H1 (cell line): ENCODE measurements at regions not wholly inside any gene's neighbourhood (a gene's known extent, or its start where the extent isn't known, plus 50 kb on each side); places are given as distances from the start of the nearest gene placed in this dataset.

ENCODE experiments used
- CTCF ChIA-PET: fragments of 300-600 bp; sonication (Branson Sonifier 250); formaldehyde crosslinking; loops from one replicate; lab custom pipeline; 2021; ENCODE audit not compliant: partially characterized antibody; lab: Charles Lee
- POLR2A ChIA-PET: fragments of 300-600 bp; sonication (Branson Sonifier 250); formaldehyde crosslinking; loops from one replicate; lab custom pipeline; 2021; ENCODE audit warnings: inconsistent platforms; ENCODE audit not compliant: partially characterized antibody; lab: Charles Lee
- DNase-seq, 2 experiments: peaks; one replicate each; pipeline versions ENCODE4 v3.0.0 to v3.0.0-alpha.2; 2010 to 2022; ENCODE audit warnings: low spot score in 2 of 2, low read depth in 1 of 2, mixed read lengths in 1 of 2
- FAIRE-seq: peaks from 2 replicates; lab custom pipeline; 2011; peaks lifted over from hg19 to GRCh38; lab: Jason Lieb, UNC
- H2AFZ ChIP-seq: 2 replicates; pipeline ENCODE4 v1.8.1; 2012; ENCODE audit warnings: low read length, inconsistent platforms
- H2AK5ac ChIP-seq: 2 replicates; pipeline ENCODE4 v1.6.1; 2013; ENCODE audit warnings: low read depth, low read length
- H2BK120ac ChIP-seq: replicated peaks from 2 replicates; pipeline ENCODE3; 2013; ENCODE audit warnings: low read depth, low read length, inconsistent platforms
- H2BK12ac ChIP-seq: 2 replicates; pipeline ENCODE4 v1.6.1; 2013; ENCODE audit warnings: low read depth, low read length
- H2BK15ac ChIP-seq: 2 replicates; pipeline ENCODE4 v1.6.1; 2013; ENCODE audit warnings: low read length
- H2BK20ac ChIP-seq: 2 replicates; pipeline ENCODE4 v1.6.1; 2013; ENCODE audit warnings: low read length
- H2BK5ac ChIP-seq: 2 replicates; pipeline ENCODE4 v1.6.1; 2013; ENCODE audit warnings: low read depth, low read length
- H3K14ac ChIP-seq: 2 replicates; pipeline ENCODE4 v1.6.1; 2013; ENCODE audit warnings: inconsistent platforms; ENCODE audit not compliant: insufficient read length
- H3K18ac ChIP-seq: 2 replicates; pipeline ENCODE4 v1.6.1; 2013; ENCODE audit warnings: low read length; ENCODE audit errors: extremely low read depth
- H3K23ac ChIP-seq: 2 replicates; pipeline ENCODE4 v1.6.1; 2013; ENCODE audit warnings: inconsistent platforms; ENCODE audit not compliant: insufficient read length
- H3K23me2 ChIP-seq: 2 replicates; pipeline ENCODE4 v1.6.1; 2013; ENCODE audit warnings: low read depth, low read length
- H3K27ac ChIP-seq: 2 replicates; pipeline ENCODE4 v1.6.1; 2011; ENCODE audit warnings: low read depth, low read length, inconsistent platforms
- H3K27me3 ChIP-seq, 4 experiments: replicated peaks in 1 of 4; 1 replicate in 1 of 4; 2 replicates in 3 of 4; pipeline versions ENCODE4 v1.6.1 to v1.8.1; 2011 to 2013; ENCODE audit warnings: low read length in 3 of 4, mild to moderate bottlenecking in 3 of 4, inconsistent platforms in 2 of 4, mixed read lengths in 2 of 4, moderate library complexity in 1 of 4; ENCODE audit not compliant: control insufficient read depth in 3 of 4, insufficient read depth in 3 of 4; ENCODE audit errors: extremely low read depth in 1 of 4
- H3K36me3 ChIP-seq, 4 experiments: 2 replicates each; pipeline versions ENCODE4 v1.6.1 to v1.8.1; 2011 to 2013; ENCODE audit warnings: mild to moderate bottlenecking in 4 of 4, low read length in 3 of 4, moderate library complexity in 2 of 4, control low read depth in 1 of 4, inconsistent platforms in 1 of 4; ENCODE audit not compliant: insufficient read depth in 4 of 4, control insufficient read depth in 2 of 4
- H3K4ac ChIP-seq: replicated peaks from 2 replicates; pipeline ENCODE3; 2013; ENCODE audit warnings: low read length, low read depth, mixed read lengths, inconsistent platforms; ENCODE audit not compliant: insufficient read length
- H3K4me1 ChIP-seq, 4 experiments: replicated peaks in 1 of 4; 1 replicate in 1 of 4; 2 replicates in 3 of 4; pipeline versions ENCODE4 v1.6.1 to v1.8.1; 2011 to 2013; ENCODE audit warnings: low read length in 3 of 4, inconsistent platforms in 2 of 4, mixed read lengths in 1 of 4; ENCODE audit not compliant: insufficient read depth in 4 of 4, control insufficient read depth in 3 of 4
- H3K4me2 ChIP-seq, 2 experiments: 2 replicates each; pipeline versions ENCODE4 v1.6.1 to v1.8.1; 2011 to 2013; ENCODE audit warnings: low read depth in 2 of 2, low read length in 2 of 2, control low read depth in 1 of 2, inconsistent platforms in 1 of 2, mild to moderate bottlenecking in 1 of 2; ENCODE audit not compliant: insufficient read depth in 1 of 2
- H3K4me3 ChIP-seq, 4 experiments: fragments of 200-600, 300-600 bp in 1 of 4; sonication (generic), shearing (Covaris generic), sonication (Bioruptor Twin) in 1 of 4; 2 replicates each; pipeline versions ENCODE4 v1.5.1 to v1.8.1; 2011 to 2016; ENCODE audit warnings: low read length in 4 of 4, low read depth in 3 of 4, control low read depth in 2 of 4, inconsistent platforms in 2 of 4, mild to moderate bottlenecking in 2 of 4, mixed read lengths in 1 of 4, moderate library complexity in 1 of 4; ENCODE audit not compliant: insufficient read depth in 2 of 4; ENCODE audit errors: extremely low read depth in 1 of 4
- H3K56ac ChIP-seq: replicated peaks from 2 replicates; pipeline ENCODE3; 2013; ENCODE audit warnings: low read depth, mild to moderate bottlenecking, mixed read lengths, low read length, inconsistent platforms; ENCODE audit not compliant: insufficient read length
- H3K79me1 ChIP-seq: 2 replicates; pipeline ENCODE4 v1.6.1; 2013; ENCODE audit warnings: low read depth, low read length, control low read depth
- H3K79me2 ChIP-seq, 2 experiments: 2 replicates each; pipeline versions ENCODE4 v1.6.1 to v1.8.1; 2012 to 2013; ENCODE audit warnings: low read length in 2 of 2, mild to moderate bottlenecking in 2 of 2, inconsistent platforms in 1 of 2; ENCODE audit not compliant: insufficient read depth in 2 of 2, control insufficient read depth in 1 of 2
- H3K9ac ChIP-seq, 4 experiments: replicated peaks in 1 of 4; 1 replicate in 1 of 4; 2 replicates in 3 of 4; pipeline versions ENCODE4 v1.6.1 to v1.8.1; 2011 to 2013; ENCODE audit warnings: low read depth in 3 of 4, low read length in 3 of 4, control low read depth in 2 of 4, mild to moderate bottlenecking in 2 of 4, moderate library complexity in 2 of 4, inconsistent platforms in 1 of 4; ENCODE audit errors: extremely low read depth in 1 of 4
- H3K9me3 ChIP-seq, 2 experiments: 2 replicates each; pipeline versions ENCODE4 v1.6.1 to v1.8.1; 2012 to 2013; ENCODE audit warnings: mild to moderate bottlenecking in 2 of 2, moderate library complexity in 2 of 2, control low read depth in 1 of 2, inconsistent platforms in 1 of 2, low read depth in 1 of 2, low read length in 1 of 2, mixed read lengths in 1 of 2; ENCODE audit not compliant: insufficient read depth in 2 of 2
- H4K20me1 ChIP-seq, 2 experiments: replicated peaks in 1 of 2; 2 replicates each; pipeline versions ENCODE3 to v1.8.1; 2011 to 2013; ENCODE audit warnings: inconsistent platforms in 2 of 2, low read length in 2 of 2, mild to moderate bottlenecking in 1 of 2; ENCODE audit not compliant: insufficient read depth in 2 of 2, control insufficient read depth in 1 of 2
- H4K5ac ChIP-seq: 2 replicates; pipeline ENCODE4 v1.6.1; 2013; ENCODE audit warnings: low read length, low read depth, mixed read lengths, inconsistent platforms; ENCODE audit not compliant: insufficient read length
- H4K8ac ChIP-seq: 2 replicates; pipeline ENCODE4 v1.8.0; 2013; ENCODE audit warnings: mild to moderate bottlenecking, moderate library complexity, low read length, inconsistent platforms; ENCODE audit not compliant: insufficient read depth; ENCODE audit errors: extremely low read depth
- H4K91ac ChIP-seq: replicated peaks from 2 replicates; pipeline ENCODE3; 2013; ENCODE audit warnings: low read length, mixed read lengths, inconsistent platforms; ENCODE audit not compliant: insufficient read length
- JUN ChIP-seq: IDR thresholded peaks from 2 replicates; pipeline ENCODE4 v1.6.1; 2011; ENCODE audit warnings: low read depth, mild to moderate bottlenecking, improper control_type of control experiment, low read length
- KDM1A ChIP-seq: fragments of 200-600, 300-600 bp; sonication (generic); IDR thresholded peaks from 2 replicates; pipeline ENCODE4 v1.7.1; 2016; ENCODE audit warnings: mild to moderate bottlenecking, low read length, borderline replicate concordance
- WGBS, 2 experiments: shearing (Covaris generic) in 1 of 2; methylation state at CpG; one replicate each; pipeline versions ENCODE4 v1.1.6 to v1.1.7; 2013 to 2015; ENCODE audit warnings: low lambda C conversion rate in 2 of 2, mixed read lengths in 2 of 2, inconsistent platforms in 1 of 2, low coverage in 1 of 2, missing lambda C conversion rate in 1 of 2; ENCODE audit not compliant: insufficient replicate concordance in 2 of 2, insufficient coverage in 1 of 2, insufficient read length in 1 of 2; ENCODE audit errors: extremely low coverage in 1 of 2, missing lambda C conversion rate in 1 of 2; 5-methylcytosine and 5-hydroxymethylcytosine counted together

- H4K5ac ChIP-seq, result no peak overlapping the region
- no peaks in the 10 kb centered on the region; a peak in 1 of 7 replicates for H3K27me3 ChIP-seq
- no peak overlapping the region for H3K56ac ChIP-seq
- no peaks in the 10 kb centered on the region for H3K4me1 ChIP-seq
- H3K9me3 ChIP-seq, result no peaks in the 10 kb centered on the region
- H3K18ac ChIP-seq, result no peak overlapping the region
- no peak overlapping the region for H3K4ac ChIP-seq
- no peaks in the 10 kb centered on the region for H3K36me3 ChIP-seq
- no peaks in the 10 kb centered on the region for H3K79me1 ChIP-seq
- H3K79me2 ChIP-seq, result no peaks in the 10 kb centered on the region
- H3K23ac ChIP-seq, result no peak overlapping the region
- no peak overlapping the region for H3K4me3 ChIP-seq
- TF ChIP-seq KDM1A (no peak), JUN (no peak)
- H3K4me2 ChIP-seq, result no peak overlapping the region
- no peak overlapping the region for H2BK20ac ChIP-seq
- no peak overlapping the region for H3K9ac ChIP-seq
- no peak overlapping the region for H4K91ac ChIP-seq
- no peak overlapping the region for H2BK5ac ChIP-seq
- POLR2A ChIA-PET, result no interaction called here
- no peak overlapping the region for H4K8ac ChIP-seq
- CTCF ChIA-PET, result no interaction called here
- no peak overlapping the region for H2AK5ac ChIP-seq
- H3K14ac ChIP-seq, result no peak overlapping the region
- no peaks in the 10 kb centered on the region for H3K23me2 ChIP-seq
- no peak overlapping the region for H2BK15ac ChIP-seq
- H2BK12ac ChIP-seq, result no peak overlapping the region
- DNase-seq (no peak), FAIRE-seq (no peak)
- WGBS, 2 experiments, result 97% methylated on average over 2 of the region's 2 CpGs; no CpG with 5 or more reads in 1 of the 2 experiments
- H2AFZ ChIP-seq, result no peak overlapping the region
- H4K20me1 ChIP-seq, result no peaks in the 10 kb centered on the region
- no peak overlapping the region for H2BK120ac ChIP-seq
- no peak overlapping the region for H3K27ac ChIP-seq
Observed at GRCh38 chr21:35113064-35113463, 64.0 kb upstream of the RUNX1 start.
